RWPE1 (cell line): ENCODE measurements at regions not wholly inside any gene's neighbourhood (a gene's known extent, or its start where the extent isn't known, plus 50 kb on each side); places are given as distances from the start of the nearest gene placed in this dataset.

ENCODE experiments used
- CTCF ChIA-PET: fragments of 350-600 bp; sonication (Branson Sonifier 250); formaldehyde crosslinking; extraction: SDS; loops from one replicate; lab custom pipeline; 2021; lab: Yijun Ruan, JAX
- POLR2A ChIA-PET: fragments of 400-600 bp; formaldehyde crosslinking; extraction: SDS; loops from one replicate; lab custom pipeline; 2020; ENCODE audit warnings: antibody characterized with exemption; ENCODE audit not compliant: low non-redundant PET; lab: Yijun Ruan, JAX
- DNase-seq: peaks from one replicate; pipeline ENCODE4 v3.0.0; 2012; ENCODE audit warnings: low spot score
- H3K27ac ChIP-seq: fragments of 450-650 bp; 2 replicates; pipeline ENCODE4 v1.5.1; 2017
- TF ChIP-seq, protein P1 (sequence below): fragments of 450-650 bp; conservative IDR thresholded peaks from 2 replicates; pipeline ENCODE4 v1.5.1; 2017; ENCODE audit warnings: low read depth, mild to moderate bottlenecking

DNA sequence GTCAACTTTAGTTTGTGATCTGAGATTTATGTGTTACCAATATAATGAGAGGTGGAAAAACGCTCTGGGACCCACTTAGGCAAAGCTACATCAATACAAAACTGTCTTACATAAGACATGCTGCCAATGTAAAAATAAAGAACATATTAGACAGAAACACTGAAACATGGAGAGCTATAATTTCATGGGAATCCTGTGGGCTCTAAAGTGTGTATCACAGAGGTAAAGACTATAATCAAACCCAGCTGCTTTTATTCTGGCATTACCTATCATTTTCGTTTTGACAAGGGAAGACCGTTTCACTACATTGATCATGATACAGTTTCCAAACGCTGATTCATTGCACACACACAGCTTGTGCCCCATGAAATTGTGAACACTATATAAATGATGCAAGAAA is 400.5 kb upstream of the TUSC1 start:
- TF ChIP-seq, protein P1, sequence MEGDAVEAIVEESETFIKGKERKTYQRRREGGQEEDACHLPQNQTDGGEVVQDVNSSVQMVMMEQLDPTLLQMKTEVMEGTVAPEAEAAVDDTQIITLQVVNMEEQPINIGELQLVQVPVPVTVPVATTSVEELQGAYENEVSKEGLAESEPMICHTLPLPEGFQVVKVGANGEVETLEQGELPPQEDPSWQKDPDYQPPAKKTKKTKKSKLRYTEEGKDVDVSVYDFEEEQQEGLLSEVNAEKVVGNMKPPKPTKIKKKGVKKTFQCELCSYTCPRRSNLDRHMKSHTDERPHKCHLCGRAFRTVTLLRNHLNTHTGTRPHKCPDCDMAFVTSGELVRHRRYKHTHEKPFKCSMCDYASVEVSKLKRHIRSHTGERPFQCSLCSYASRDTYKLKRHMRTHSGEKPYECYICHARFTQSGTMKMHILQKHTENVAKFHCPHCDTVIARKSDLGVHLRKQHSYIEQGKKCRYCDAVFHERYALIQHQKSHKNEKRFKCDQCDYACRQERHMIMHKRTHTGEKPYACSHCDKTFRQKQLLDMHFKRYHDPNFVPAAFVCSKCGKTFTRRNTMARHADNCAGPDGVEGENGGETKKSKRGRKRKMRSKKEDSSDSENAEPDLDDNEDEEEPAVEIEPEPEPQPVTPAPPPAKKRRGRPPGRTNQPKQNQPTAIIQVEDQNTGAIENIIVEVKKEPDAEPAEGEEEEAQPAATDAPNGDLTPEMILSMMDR, result no peak
- no peak for DNase-seq
- POLR2A ChIA-PET, result no interaction called here
- CTCF ChIA-PET, result no interaction called here
- no peak overlapping the region for H3K27ac ChIP-seq

DNA sequence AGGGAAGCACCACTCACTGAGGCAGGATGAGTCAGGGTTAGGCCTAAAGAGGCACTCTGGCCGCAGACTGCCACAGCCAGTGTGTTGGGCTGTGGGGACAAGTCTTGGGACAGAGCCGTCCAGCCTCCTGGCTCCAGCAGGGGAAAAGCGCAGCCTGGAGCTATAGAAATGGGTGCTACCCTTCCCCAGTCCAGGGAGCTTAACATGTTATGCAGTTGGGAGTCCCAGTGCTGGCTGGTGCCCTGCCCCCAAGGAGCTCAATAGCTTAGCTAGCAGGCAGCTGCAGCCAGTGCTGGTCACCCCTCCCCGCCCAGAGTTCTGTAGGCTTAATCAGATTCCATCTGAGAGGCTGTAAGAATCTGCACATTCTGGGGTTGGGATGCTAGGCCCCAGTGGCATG is 399.6 kb upstream of the TUSC1 start:
- CTCF ChIA-PET, result no interaction called here
- H3K27ac ChIP-seq, result no peak overlapping the region
- no peak for DNase-seq
- POLR2A ChIA-PET, result no interaction called here
- TF ChIP-seq, protein P1, result no peak

DNA sequence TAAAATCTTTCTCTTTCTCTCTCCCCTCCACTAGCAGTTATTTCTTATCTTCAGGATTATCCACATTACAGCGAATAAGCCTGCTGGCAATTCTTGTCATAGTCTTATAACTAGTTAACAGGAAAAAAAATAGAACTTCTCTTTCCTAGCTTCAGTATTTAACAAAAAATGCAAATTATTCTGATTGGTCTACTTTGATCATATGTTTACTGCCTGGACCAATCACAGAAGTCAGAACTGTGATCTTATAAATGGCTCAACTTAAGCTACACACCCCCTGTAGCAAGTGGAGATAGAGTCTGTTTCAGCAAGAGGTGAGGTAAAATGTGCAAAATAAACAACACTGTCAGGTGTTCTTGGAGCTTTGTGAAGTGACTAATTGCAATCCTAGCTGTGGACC is 389.4 kb upstream of the TUSC1 start:
- TF ChIP-seq, protein P1, result no peak
- DNase-seq, result no peak
- ChIA-PET CTCF (interaction anchor here (0.6 kb wide), 1 partner anchor 69 kb away, joined by 3 read pairs; no protein-coding TSS in a partner anchor), POLR2A (no interaction called here)
- H3K27ac ChIP-seq, result no peak overlapping the region

DNA sequence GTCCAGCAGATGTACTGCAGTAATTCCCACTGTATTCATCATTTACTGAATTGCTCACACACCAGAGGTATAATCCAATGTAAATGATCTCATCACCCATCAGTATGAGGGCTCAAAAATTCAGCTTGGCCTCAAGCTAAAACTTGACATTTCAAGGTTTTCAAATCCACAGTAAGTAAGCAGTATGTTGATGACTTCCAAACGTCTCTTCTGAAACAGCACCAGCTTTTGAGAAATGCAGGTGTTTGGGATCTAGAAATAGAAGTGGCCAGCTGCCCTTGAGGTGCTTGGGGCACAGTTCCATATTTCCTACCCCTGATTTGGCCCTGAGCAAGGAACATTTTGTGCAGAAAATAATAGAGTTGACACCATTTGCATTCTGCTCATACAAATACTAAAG is 388.0 kb upstream of the TUSC1 start:
- ChIA-PET POLR2A (no interaction called here), CTCF (interaction anchor here (1.1 kb wide), 1 partner anchor 260 kb away, joined by 3 read pairs; no protein-coding TSS in a partner anchor)
- no peak overlapping the region for H3K27ac ChIP-seq
- no peak for DNase-seq
- TF ChIP-seq, protein P1, result no peak

DNA sequence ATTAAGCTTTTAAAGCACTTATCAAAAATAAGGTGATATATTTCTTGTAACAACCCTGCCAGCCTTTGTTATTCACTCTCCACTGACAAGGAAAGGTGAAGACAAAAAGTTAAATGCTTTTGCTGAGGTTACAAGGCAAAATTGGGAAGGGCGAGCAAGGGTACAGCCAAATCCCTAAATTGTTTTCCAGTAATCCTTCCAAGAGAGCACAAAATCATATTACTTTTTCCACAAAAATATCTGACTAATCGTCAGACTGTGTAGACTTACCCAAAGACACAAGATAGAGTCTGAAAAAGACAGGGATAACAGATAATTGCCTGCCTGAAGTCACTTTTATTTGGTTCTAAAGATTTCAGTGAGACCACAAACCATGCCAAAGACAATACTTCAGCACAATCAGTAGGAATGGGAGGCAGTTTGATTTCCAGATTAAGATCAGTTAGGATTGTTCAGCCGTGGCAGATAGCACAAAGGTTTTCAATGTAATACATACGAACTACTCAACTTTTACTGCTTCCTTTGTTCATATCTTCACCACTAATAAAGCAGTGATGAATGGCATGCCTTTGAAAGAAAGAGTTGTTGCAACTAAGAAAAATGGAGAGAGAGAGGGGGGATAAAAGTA is 383.8 kb upstream of the TUSC1 start:
- ChIA-PET CTCF (no interaction called here), POLR2A (no interaction called here)
- TF ChIP-seq, protein P1, result no peak
- DNase-seq, result no peak
- H3K27ac ChIP-seq, result no peak overlapping the region

DNA sequence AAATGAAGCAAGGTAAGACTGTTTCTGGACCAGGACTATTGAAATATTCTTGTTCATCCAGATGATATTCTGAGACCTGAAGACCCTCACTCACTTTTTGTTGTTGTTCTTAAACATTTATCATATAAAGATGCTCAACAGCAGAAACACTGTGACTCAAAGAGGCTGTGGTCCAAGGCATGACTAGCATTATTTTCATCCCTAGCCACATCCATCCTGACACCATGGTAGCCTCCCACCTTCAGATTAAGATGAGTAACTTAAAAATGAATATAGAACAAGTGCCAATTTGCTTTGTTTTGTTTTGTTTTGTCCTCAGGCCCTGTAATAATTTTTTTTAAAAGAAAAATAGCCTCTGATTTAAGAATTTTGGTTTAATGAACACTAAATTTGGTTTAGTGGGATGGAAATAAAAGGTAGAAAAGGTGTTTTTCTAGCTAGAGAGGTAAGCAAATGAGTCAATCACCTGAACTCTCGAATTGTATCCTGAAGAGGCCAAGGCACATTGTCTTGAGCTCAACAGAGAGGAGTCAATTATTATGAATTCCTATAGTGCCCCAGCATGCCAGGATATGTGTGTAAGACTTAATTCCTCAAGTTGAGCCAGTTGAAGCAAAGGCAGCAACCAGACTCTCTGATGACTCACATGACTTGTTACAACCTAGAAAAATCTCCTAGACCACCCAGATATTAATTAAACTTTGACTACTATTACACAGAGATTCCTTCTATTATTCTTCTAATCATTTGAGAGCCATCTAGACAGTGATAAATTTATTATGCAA is 380.1 kb upstream of the TUSC1 start:
- ChIA-PET CTCF (interaction anchor here (0.6 to 0.7 kb wide), 2 partner anchors 140 to 261 kb away, joined by 3 read pairs; no protein-coding TSS in a partner anchor), POLR2A (no interaction called here)
- H3K27ac ChIP-seq, result no peak overlapping the region
- TF ChIP-seq, protein P1, result no peak
- DNase-seq, result no peak
